RWPE1 (cell line): ENCODE measurements at regions not wholly inside any gene's neighbourhood (a gene's known extent, or its start where the extent isn't known, plus 50 kb on each side); places are given as distances from the start of the nearest gene placed in this dataset.

Experiments used
- CTCF ChIA-PET: fragments of 350-600 bp; sonication (Branson Sonifier 250); formaldehyde crosslinking; extraction: SDS; loops from one replicate; lab custom pipeline; 2021; lab: Yijun Ruan, JAX
- POLR2A ChIA-PET: fragments of 400-600 bp; formaldehyde crosslinking; extraction: SDS; loops from one replicate; lab custom pipeline; 2020; ENCODE audit warnings: antibody characterized with exemption; ENCODE audit not compliant: low non-redundant PET; lab: Yijun Ruan, JAX
- DNase-seq: peaks from one replicate; pipeline ENCODE4 v3.0.0; 2012; ENCODE audit warnings: low spot score
- H3K27ac ChIP-seq: fragments of 450-650 bp; 2 replicates; pipeline ENCODE4 v1.5.1; 2017
- CTCF ChIP-seq: fragments of 450-650 bp; conservative IDR thresholded peaks from 2 replicates; pipeline ENCODE4 v1.5.1; 2017; ENCODE audit warnings: low read depth, mild to moderate bottlenecking

DNA sequence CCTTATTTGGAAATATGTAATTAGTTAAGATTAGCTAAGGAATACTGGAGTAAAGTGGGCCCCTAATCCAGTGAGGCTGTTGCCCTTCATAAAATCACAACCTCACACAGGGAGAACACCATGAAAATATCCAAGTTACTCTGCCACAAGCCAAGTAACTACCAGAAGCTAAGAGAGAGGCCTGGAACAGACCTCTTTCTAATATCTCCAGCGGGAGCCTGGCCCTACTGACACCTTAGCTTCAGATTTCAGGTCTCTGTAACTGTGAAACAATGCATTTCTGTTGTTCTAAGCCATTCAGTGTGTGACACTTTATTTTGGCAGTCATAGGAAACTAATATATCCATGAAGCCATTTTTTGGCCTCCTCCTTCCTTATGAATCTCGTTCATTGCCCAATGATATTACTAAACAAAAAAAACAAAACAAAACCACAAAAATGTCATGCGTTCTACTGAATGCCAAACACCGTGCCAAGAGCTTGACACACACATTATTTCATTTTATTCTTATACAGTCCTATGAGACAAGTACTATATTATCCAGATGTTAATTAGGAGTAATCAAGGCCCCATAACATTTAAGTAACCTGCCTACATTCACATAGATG lies 699.0 kb downstream of the MAT2B start:
- TF ChIP-seq CTCF: no peak
- H3K27ac ChIP-seq: no peak overlapping the region
- DNase-seq: peak; percentile 14
- ChIA-PET POLR2A (no interaction called here), CTCF (no interaction called here)

GRCh38 chr5:164206196-164206595 lies 700.8 kb downstream of the MAT2B start:
- DNase-seq: no peak
- ChIA-PET POLR2A (no interaction called here), CTCF (no interaction called here)
- TF ChIP-seq CTCF: no peak
- no peak overlapping the region for H3K27ac ChIP-seq

GRCh38 chr5:164207646-164208045 lies 702.2 kb downstream of the MAT2B start:
- DNase-seq: no peak
- ChIA-PET CTCF (no interaction called here), POLR2A (no interaction called here)
- TF ChIP-seq CTCF: no peak
- H3K27ac ChIP-seq: no peak overlapping the region

GRCh38 chr5:164210491-164210890 lies 705.1 kb downstream of the MAT2B start:
- no peak for DNase-seq
- POLR2A ChIA-PET: no interaction called here
- CTCF ChIA-PET: interaction anchor here (0.7 to 0.8 kb wide), 2 partner anchors 19 to 40 kb away, joined by 4 to 10 read pairs; no protein-coding TSS in a partner anchor
- H3K27ac ChIP-seq: no peak overlapping the region
- no peak for TF ChIP-seq CTCF

- no peak overlapping the region for H3K27ac ChIP-seq
- ChIA-PET CTCF (no interaction called here), POLR2A (no interaction called here)
- no peak for TF ChIP-seq CTCF
- no peak for DNase-seq
Observed at GRCh38 chr5:164214698-164215097, 709.3 kb downstream of the MAT2B start.

DNA sequence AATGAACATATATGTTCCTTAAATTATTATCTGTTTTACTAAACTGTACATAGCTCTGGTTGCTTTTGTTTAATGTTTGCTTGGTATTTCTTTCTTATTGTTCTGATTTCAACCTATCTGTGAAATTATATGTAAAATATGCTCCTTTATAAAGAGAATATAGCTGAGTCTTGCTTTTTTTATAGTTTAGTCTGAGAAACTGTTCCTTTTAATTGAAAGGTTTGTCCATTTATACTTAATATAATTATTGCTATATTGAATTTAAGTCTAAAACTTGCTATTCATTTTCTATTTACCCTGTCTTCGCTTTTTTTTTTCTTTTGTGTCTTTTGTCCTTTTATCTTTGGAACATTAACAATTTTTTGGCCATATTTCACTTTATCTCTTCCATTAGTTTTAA lies 712.0 kb downstream of the MAT2B start:
- ChIA-PET CTCF (no interaction called here), POLR2A (no interaction called here)
- H3K27ac ChIP-seq: no peak overlapping the region
- no peak for TF ChIP-seq CTCF
- DNase-seq: no peak
